ENCODE measurements at regions not wholly inside any gene's neighbourhood (a gene's known extent, or its start where the extent isn't known, plus 50 kb on each side); places are given as distances from the start of the nearest gene placed in this dataset.
"Not testable (repeated sequence)": the region's sequence is repeated elsewhere in the genome, so short reads cannot be mapped to it uniquely, and the experiment has no call there.

DNA sequence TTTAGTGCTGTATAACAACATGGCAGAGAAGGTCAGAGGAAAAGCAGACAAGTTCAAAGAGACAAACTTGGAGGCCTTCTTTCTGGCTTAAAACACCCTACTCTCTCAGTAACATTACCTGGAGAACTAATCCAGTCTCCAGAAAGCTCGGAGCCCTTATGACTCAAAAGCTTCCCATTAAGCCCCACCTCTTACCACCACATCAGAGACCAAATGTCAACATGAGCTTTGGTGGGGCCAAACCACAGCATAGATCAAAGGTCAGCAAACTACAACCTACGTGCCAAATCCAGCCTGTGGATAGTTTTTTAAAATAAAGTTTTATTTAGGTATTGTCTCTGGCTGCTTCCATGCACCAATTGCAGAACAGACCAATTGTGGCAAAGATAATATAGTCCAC lies 589.9 kb downstream of the DNAH5 start:
- in situ Hi-C loops (cut with HindIII; ENCODE audit: low sequenced_read_pairs): no loop called here

DNA sequence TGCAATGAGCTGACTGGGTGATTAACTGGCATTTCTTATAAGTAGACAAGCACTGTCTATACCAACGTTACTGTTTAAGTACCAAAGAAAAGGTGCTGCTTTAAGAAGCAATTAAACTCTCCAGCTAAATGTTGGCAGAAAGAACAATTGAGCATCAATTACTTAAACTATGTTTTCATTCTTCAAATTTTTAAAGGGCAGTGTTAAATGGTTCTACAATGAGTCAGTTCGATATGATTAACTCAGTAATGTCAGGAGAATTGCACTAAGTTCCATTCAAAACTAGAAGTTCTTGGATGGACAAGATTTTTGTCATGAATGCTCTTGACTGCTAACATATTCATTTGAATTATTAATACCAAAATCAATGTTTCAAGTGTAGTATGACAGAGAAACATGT lies 593.7 kb downstream of the DNAH5 start:
- in situ Hi-C loops (cut with HindIII; ENCODE audit: low sequenced_read_pairs): no loop called here

DNA sequence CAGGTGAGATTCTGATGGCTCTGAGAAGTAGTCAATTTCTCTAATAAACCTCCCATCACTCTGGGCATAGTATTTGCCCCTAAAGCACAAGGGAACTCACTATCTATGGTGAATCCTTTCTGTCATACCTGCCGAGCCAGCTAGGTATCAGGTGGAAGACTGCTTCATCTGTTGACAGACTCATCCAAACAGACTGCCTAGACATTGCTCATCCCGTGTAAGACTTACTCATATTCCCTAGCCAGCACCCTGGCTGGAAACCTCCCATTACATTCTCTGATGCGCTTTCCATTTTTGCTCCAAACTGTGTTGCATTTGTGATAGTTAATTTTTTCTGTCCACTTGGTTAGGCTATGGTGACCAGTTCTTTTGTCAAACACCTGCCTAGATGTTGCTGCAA lies 595.9 kb downstream of the DNAH5 start:
- in situ Hi-C loops (cut with HindIII; ENCODE audit: low sequenced_read_pairs): no loop called here

DNA sequence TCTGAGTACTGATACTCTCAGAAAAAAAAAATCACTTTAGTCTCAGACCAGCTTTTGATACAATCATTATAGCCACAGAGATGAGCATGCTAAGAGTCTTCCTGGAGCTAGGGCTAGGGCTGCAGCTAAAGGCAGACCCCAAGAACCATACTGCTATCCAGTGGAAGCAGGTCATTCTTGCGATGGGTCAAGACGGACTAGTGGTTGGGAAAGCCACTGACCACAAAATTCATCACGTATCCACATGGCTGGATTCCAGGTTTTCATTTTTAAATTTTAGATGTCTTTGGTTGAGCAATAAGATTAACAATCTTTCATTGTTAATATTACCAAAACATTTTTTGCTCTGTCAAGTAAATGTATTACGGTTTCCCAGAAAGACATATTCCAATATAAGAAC lies 598.1 kb downstream of the DNAH5 start:
- in situ Hi-C loops (cut with HindIII; ENCODE audit: low sequenced_read_pairs): no loop called here

DNA sequence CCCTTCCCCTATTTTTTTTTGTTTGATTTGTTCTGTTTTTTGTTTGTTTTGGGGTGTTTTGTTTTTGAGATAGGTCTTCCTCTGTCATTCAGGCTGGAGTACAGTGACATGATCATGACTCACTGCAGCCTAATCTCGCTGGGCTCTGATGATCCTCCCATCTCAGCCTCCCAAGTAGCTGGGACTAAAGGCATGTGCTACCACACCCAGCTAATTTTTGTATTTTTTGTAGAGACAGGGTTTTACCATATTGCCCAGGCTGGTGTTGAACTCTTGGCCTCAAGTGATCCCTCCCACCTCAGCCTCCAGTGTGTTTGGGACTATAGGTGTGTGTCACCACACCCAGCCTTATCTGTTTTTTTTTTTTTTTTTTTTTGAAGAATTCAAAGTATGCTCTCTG lies 605.4 kb downstream of the DNAH5 start:
- in situ Hi-C loops (cut with HindIII; ENCODE audit: low sequenced_read_pairs): no loop called here

DNA sequence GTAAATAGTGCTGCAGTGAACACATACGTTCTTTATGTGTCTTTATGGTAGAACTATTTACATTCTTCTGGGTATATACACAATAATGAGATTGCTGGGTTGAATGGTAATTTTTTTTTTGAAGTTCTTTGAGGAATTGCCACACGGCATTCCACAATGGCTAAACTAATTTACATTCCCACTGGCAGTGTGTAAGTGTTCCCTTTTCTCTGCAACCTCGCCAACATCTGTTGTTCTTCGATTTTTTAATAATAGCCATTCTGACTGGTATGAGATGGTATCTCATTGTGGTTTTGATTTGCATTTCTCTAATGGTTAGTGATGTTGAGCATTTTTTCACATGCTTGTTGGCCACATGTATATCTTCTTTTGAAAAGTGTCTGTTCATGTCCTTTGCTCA lies 609.5 kb downstream of the DNAH5 start:
- in situ Hi-C loops (cut with HindIII; ENCODE audit: low sequenced_read_pairs): not testable (repeated sequence)

DNA sequence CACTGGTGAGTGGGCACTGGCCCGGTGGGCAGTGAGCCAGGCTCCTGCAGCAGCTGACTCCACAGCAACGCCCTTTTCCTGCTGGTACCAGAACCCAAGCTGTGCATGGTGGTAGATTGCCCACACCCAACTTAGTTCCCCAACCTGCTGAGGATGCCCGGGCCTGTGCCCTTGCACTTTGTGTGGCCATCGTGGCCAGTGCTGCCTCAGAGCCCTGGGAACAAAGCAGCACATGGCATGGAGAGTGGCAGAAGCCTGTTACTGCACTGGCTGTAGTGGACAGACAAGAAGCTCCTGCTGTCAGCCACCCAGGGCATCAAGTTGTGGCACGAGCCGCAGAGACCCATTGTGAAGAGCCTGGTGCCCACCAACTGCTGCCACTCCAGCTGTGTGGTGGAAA lies 612.9 kb downstream of the DNAH5 start:
- in situ Hi-C loops (cut with HindIII; ENCODE audit: low sequenced_read_pairs): no loop called here

DNA sequence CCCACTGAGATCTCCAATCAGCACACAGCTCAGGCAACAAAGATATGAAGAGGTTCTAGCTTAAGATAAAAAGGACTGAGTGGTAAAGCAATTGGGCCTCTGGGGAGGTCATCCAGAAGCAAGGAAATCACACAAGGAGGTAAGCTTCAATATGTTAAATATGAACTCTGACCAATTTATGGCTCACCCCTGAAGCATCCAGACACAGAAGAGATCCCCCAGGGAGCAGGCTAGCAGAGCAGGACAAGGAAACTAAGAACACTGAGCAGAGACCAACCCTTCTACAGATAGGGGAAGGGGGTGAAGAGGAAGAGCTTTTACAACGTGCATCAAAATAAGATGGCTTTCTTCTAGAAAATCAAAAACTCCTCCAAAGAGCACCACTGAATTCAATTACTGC lies 616.2 kb downstream of the DNAH5 start:
- in situ Hi-C loops (cut with HindIII; ENCODE audit: low sequenced_read_pairs): no loop called here

DNA sequence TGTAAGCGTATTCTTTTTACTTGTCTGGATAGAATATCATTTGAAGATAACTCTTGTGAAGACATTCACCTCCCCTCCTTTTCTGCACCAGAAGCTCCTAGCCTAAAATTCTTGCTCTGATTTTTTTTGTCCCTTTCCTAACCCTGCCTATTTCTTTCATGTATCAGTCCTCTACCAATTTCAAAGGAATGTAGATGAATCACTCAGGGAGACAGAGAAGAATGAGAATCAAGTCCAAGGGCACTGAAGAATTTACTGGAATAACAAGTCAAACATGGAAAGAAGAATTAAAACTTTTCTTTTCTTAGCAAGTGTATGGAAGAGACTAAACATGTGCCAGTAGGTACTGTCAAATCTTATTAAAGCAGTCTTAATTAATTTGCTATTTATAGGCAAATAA lies 618.7 kb downstream of the DNAH5 start:
- in situ Hi-C loops (cut with HindIII; ENCODE audit: low sequenced_read_pairs): no loop called here

DNA sequence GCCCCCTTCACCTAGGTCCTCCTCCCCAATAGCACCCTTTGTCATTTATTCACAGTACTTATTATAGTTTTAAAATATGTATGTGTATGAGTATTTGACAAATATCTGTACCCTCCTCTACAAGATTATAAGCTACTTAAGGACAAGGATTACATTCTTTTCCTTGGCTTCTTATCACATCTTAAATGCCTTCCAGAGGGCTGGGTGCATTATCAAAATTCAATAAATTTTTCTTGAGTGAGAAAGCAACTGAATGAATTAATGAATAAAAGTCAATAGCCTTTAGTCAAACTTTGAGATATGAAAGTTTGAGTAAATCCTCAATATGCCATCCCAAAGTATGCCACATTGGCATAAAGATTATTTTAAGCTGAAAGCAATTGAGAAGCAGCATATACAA lies 621.7 kb downstream of the DNAH5 start:
- in situ Hi-C loops (cut with HindIII; ENCODE audit: low sequenced_read_pairs): no loop called here

DNA sequence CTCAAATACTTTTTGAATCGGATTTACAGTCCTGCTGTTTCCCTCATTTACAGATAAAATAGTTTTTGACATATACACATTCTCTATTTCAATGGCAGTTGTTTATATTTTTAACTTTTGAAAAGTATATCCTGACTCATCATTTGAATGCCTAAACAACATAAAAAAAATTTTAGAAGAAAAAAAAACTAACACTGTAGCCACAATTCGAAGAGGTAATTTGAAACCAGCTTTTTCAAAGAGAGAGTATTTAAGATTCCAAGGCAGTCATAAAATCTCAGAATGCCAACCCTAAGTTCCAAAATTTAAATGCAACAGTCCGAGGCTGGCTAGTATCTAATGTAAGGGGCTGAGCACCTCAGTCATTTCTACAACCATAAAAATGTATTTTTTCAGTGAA lies 626.8 kb downstream of the DNAH5 start:
- in situ Hi-C loops (cut with HindIII; ENCODE audit: low sequenced_read_pairs): no loop called here

DNA sequence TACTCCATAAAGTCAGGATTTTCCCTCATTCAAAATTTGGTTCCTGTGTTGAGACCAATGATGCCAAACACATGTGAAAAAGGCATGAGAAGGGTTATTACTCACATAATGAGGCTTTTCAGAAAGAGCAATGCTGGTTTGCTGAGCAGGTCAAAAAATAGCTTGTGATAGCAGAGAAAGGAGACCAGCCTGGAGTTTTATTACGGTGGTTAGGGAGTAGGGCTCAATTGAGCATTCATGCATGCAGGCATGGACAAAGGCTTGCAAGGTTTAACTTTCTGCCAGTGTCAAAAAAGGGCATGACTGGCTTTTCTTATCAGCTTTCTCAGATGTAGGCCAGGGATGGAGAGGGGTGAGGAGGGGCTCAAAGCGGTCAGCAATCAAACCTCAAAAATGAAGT lies 628.3 kb downstream of the DNAH5 start:
- in situ Hi-C loops (cut with HindIII; ENCODE audit: low sequenced_read_pairs): no loop called here

DNA sequence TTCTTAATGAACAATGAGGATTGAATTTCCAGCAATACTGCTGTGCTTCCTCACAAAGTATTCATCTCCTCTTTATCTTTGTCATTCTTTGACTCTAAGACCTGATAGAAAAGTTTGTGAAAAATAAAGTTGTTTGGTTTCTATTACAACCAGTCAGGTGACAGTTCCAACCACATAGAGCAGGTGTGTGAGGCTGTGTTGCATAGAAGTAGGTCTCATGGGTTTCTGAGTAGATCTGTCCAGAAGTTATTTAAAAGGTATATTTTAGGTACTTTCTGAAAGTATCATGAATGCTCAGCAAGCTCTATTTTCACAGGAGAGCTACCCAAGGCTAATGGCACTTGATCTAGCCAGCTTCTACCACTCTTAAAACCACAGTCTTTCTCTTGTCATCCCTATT lies 637.0 kb downstream of the DNAH5 start:
- in situ Hi-C loops (cut with HindIII; ENCODE audit: low sequenced_read_pairs): no loop called here

DNA sequence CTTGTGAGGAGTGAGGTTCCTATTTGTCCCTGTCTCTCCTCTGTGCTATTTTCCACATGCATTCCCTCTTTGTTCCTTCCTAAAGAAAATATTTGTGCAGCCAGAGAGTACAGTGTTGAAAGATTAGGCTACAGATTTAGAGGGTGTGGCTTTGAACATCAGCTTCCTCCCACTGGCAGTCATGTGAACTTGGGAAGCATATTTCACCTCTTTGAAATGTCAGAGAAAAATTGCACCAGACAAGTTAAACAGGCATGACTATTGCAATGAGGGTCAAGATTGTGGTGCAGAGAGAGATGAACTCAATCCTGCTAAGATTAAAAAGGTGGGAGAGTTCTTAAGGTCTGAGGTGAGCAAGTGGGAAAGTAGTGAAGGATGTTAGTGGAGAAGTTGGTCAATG lies 641.0 kb downstream of the DNAH5 start:
- in situ Hi-C loops (cut with HindIII; ENCODE audit: low sequenced_read_pairs): no loop called here

DNA sequence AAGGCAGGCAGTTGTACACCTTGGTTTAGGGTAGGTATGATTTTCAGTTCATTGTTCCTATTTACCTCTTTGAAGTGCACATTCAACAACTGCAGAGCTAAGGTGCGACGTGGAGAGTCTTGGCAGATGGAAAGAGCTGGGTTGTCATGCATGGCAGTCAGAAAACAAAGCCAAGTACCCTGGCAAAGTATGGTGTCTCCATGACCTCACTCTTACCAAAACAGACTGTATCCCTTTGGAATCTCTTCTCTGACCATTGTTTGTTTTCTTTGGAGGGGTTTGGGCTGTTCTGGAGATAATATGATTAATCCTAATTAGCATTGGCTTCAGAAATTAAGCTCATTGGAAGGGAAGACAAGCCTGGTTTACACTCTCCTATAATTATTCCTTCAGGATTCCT lies 665.7 kb downstream of the DNAH5 start:
- in situ Hi-C loops (cut with HindIII; ENCODE audit: low sequenced_read_pairs): no loop called here

DNA sequence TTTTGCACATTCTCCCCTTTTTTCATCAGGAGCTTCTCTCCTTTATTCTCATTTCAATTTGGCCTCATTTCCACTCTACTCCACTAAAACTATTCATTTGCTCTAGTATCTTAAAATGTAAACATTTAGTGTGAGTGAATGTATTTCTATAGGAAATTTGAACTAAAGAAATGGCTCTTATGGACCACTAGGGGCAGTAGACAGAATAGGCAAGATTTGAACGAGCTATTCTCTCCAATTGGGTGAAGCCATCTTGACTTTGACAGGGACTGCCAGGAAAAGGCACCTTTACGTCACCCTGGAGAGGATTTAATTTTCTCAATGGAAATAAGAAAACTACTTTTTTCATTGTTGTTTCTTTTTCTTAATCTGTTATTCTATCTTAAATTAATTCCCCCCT lies 666.3 kb downstream of the DNAH5 start:
- in situ Hi-C loops (cut with HindIII; ENCODE audit: low sequenced_read_pairs): no loop called here

DNA sequence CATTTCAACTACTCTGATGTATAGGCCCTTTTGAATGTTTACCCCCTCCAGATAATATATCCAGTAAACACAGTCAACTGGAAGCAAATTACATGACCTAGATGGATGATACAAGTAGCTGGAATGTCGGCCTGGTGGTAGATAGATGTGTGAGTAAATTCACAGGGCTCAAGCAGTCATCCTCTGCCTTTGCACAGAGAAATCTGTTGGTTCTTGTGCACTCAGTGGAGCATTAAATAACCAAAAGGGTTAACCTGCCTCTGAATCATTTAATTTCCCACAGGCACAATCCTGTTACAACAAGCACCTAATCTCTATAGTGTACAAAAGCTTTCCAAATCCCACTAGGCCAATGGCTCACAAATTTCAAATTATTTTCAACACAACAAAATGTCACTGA lies 668.3 kb downstream of the DNAH5 start:
- in situ Hi-C loops (cut with HindIII; ENCODE audit: low sequenced_read_pairs): no loop called here

DNA sequence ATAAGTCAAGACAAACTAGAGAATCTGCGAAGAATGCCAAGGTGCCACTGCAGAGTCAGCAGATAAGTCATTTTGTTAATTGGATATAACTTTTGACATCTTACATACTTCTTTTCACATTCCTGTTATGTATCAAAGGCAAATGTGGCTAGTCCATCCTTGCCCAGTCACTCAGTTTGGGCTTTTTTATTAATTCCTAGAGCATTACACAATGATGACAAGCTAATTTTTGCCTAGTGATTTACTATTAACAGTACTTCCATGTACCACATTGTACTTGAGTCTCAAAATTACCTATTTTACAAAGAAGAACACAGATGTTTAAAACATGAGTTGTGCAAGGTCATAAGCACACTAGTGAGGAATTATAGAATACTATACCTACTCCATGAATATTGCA lies 680.8 kb downstream of the DNAH5 start:
- in situ Hi-C loops (cut with HindIII; ENCODE audit: low sequenced_read_pairs): no loop called here

DNA sequence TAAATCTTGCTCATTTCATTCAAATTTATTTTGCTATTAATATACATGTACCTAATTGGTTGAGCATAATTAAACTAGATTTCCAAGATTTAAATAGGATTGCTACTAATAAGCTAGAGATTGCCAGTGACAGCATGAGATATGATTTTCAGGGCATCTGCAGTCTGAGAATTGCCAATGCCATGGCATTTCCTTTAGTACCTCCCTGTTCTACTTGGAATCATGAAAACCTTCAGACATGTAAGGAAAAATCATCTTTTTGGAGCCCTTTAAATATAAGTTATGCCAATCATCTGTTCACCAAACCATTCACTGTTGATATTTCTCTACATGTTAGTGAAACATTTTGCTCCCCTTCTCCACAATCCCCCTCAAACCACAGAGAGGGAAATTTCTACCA lies 691.4 kb downstream of the DNAH5 start:
- in situ Hi-C loops (cut with HindIII; ENCODE audit: low sequenced_read_pairs): no loop called here

DNA sequence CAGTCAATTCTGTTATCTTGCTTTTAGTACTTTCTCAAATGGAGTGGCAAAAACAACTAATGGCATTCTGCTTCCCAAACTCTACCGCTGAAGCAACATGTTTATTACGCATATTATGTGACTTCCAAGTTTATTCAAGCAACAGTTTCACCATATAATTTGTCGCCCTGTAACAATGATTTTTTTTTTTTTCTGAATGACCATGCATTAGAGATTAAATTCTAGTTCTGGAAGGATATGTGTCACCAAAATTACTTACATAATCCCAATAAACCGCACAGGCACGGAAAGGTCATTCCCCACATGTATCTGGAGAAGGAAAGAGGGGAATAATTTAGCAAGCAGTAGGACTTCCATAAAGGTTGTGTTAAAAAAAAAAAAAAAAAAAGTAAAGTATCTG lies 691.8 kb downstream of the DNAH5 start:
- in situ Hi-C loops (cut with HindIII; ENCODE audit: low sequenced_read_pairs): no loop called here

DNA sequence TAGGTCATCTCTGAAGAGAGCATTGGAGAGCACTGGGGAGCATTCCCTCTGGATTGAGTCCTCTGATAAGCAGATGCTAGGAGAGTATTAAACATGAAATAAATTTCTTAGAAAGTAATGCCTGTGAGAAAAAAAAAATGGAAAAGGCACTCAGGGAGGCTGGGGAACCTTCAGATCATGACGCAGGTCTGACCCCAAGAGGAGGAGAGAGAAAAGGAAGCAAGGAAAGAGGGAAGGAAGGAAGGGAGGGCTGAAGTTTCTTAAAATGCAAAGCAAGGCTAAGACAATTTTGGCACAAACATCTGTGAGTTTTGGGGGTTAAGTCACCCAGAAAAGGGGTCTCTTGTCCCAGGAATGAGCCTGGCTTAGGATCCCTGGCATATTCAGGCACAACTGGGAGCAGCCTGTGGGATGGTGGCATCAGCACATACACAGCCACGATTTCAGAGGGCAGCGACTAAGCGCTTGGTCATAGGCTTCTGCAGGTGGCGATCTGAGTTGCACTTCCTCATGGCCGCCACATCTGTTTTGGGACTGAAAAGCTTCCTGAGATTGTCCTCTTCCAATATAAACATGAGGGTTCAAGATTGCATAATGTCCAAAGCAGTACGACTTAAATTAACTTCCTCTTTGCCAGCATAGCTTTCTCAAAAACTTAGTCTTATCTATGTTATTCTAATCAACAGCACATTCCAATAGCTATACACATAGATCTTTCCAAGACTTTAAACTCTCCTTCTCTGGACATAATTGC lies 692.7 kb downstream of the DNAH5 start:
- in situ Hi-C loops (cut with HindIII; ENCODE audit: low sequenced_read_pairs): no loop called here

DNA sequence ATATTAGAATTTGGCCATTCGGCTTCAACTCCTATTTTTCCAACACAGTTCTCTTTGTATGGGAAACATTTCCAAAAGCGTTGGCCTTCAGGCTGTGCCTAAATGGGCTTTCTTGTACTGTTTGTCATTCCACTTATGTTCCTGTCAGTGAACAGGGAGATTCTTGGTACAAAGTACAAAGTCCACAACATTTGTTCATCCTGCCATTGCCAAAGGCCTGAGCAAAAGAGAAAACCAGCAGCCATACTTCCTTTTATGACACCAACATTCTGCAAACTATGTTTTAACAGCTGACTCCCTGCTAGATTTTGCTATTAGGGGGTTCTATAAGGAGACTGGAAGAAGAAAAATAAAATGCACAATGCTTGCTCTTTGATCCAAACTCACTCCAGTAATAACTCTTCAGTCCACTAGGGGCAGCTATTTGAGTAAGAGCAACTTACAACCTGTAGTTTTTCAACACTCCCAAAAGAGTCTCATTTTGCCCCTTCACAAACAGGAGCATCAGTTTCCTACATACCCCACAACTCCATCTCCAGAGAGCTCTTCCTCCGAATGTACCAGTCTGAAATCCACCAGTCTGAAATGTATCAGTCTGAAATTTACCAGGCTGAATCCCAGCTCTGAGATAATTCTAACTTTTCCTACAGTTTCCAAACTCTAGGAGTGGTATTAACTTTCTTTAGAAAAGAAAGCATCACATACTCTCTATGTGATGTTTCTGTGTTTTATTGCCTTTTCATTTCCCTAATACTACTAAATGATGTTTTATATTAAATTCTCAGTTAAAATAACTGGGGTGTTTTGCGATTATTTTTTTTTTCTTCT lies 693.8 kb downstream of the DNAH5 start:
- in situ Hi-C loops (cut with HindIII; ENCODE audit: low sequenced_read_pairs): no loop called here

DNA sequence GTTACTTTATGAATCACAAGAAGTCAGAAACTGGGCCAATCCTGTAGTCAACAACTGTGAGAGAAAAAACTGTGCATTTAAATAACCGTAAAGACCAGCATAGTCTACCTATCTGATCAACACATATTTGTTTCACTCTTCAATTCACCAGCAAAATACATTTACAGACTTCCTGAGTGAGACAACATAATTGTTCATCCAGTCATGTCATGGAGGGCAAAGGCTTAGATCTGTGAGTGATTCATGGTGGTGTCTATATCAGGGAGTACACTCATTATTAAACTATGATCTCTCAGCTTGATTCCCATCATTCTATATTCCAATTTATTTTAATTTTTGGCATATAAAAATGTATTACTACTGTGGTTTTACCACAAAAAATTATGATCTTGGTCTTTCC lies 694.6 kb downstream of the DNAH5 start:
- in situ Hi-C loops (cut with HindIII; ENCODE audit: low sequenced_read_pairs): no loop called here
